ENCODE measurements at regions not wholly inside any gene's neighbourhood (a gene's known extent, or its start where the extent isn't known, plus 50 kb on each side); places are given as distances from the start of the nearest gene placed in this dataset.

GRCh38 chr3:70744536-70744935, 432.1 kb upstream of the MDFIC2 start:
- TF ChIP-seq CTCF (conservative IDR thresholded peaks at IDR 0.05; ENCODE audit: low read length) (no peak), EZH2phosphoT487 (IDR thresholded peaks at IDR 0.05; ENCODE audit: borderline replicate concordance, low read depth, low read length) (no peak)

Data from OCI-LY7 (cell line).